HG02981 (cell line): ENCODE measurements at regions not wholly inside any gene's neighbourhood (a gene's known extent, or its start where the extent isn't known, plus 50 kb on each side); places are given as distances from the start of the nearest gene placed in this dataset.
"Not testable (repeated sequence)": the region's sequence is repeated elsewhere in the genome, so short reads cannot be mapped to it uniquely, and the experiment has no call there.

Source experiments
- ATAC-seq: cut with Tn5 transposase; IDR thresholded peaks from one replicate; pipeline ENCODE4 v1.9.1; 2021; ENCODE audit warnings: mild to moderate bottlenecking, moderate library complexity; ENCODE audit not compliant: unreplicated experiment

DNA sequence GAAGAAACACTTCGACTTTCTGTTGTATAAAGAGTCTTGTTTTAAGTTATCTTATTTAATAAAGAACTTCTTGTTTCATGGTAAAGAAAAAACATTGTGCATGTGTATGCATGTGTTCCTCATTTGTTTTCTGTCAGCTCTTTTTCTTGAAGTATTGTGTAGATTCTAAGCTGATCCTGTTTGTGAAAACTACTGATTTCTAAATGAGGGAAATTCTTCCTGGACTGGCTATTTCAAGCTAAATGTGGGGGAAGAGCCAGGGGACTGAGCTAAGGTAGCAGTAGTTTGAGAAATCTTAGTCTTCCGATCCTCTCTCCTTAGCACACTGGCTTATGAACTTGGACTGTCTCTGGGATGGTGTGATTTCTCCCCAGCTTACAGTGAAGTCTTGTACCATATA is 56.4 kb upstream of the RBMS1 start:
- no peak for ATAC-seq

DNA sequence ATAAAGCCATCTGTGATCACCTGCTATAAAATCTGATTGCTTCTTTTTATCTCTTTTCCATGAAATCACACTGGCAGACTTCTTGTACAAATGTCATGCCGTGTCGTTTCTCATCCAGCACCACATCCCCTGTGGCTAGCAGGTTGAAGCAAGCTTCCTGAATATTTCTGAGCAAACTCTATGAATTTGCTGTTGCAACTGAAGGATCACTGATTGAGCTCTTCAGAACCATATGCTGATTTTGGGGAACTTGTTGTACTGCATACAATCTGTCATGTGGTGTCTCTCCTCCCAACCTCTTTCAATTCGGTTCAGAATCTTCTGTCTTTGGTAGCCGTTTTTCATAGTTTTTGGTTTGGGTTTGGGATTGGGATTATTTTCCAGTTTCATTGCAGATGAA is 57.7 kb upstream of the RBMS1 start:
- no peak for ATAC-seq

DNA sequence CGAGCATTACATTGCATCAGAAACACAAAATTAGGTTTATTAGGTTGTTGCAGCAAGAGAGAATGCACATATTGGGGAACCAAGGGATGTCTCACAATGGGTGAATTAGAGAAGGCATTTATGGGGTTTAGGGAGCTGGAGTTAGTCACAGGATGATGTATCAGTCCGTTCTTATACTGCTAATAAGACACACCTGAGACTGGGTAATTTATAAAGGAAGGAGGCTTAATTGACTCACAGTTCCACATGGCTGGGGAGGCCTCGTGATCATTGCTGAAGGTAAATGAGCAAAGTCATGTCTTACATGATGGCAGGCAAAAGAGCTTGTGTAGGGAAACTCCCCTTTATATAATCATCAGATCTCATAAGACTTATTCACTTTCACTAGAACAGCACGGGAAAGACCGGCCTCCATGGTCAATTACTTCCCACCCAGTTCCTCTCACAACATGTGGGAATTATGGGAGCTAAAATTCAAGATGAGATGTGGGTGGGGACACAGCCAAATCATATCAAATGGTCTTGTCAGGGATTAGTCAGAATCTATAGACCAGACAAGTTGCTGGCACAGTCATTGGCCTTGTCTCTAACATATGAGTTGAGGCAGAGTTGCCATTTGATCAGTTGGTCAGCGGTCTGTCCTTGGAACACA is 61.9 kb upstream of the RBMS1 start:
- ATAC-seq, result no peak

DNA sequence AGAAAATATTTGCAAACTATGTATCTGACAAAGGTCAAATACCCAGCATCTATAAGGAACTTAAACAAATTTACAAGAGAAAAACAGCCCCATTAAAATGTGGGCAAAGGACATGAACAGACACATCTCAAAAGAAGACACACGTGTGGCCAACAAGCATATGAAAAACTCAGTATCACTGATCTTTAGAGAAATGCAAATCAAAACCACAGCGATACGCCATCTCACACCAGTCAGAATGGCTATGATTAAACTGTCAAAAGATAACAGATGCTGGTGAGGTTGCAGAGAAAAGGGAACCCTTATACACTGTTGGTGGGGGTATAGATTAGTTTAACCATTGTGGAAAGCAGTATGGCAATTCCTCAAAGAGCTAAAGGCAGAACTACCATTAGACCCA is 64.3 kb upstream of the RBMS1 start:
- no peak for ATAC-seq

DNA sequence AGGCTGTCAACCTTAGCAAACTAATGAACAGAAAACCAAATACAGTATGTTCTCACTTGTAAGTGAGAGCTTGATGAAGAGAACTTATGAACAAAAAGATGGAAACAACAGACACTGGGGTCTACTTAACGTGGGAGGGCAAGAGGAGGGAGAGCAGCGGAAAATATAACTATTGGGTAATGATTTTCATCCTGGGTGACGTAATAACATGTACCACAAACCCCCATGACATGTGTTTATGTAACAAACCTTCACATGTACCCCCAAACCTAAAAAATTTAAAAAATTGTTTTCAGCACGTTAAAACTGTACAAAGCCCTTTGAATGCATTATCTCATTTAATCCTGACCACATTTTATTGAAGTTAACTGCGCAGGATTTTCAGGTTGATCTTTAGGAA is 64.9 kb upstream of the RBMS1 start:
- ATAC-seq, result no peak

DNA sequence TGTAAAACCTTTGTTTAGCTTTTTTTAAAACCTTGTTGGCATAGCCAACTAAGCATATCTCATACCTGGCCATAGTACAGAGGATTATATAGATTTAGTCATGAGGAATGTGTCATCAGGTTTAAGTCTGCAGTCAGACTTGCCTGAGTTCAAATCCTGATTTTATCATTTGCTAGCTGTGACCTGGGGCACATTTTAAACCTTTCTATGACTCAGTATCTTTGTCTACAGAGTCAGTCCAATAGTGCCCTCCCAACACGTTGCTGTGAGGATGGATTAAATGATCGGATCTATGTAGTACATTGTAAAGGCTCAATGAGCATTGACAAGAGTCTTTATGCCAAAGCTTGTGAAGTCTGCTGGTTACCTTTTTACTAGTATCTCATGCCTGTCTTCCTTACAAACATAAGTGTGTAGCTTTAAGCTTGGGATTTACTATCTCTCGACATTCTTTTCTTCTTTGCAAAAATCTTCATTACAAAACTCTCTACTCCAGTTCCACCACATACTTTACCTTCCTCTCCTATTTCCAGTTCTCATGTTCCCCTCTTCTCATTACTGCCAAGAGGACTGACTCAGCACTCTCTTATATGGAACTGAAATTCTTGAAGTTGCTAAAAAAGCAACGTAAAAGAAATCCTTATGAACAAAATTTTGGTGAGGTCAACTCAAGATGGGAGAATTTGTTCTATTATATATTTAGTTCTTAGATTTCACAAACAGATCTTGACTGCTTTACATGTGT is 68.1 kb upstream of the RBMS1 start:
- no peak for ATAC-seq

DNA sequence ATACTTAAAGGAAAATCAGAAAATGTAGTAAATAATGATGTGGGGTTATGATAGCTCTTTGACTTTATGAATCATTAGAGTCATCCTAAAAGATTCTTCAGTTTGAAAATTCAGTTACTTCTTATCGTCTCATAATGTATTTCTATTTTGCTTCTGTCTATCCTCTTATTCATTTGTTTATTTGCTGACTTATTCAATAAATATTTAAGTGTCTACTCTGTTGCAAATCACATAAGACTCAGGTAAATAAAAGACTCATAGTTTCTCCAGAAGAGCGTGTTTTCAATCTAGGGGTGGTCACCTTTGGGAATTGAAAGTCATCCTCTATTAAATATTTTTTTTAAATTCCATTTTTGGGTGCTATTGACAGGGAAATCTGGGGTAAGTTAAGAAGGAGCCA is 69.1 kb upstream of the RBMS1 start:
- no peak for ATAC-seq

DNA sequence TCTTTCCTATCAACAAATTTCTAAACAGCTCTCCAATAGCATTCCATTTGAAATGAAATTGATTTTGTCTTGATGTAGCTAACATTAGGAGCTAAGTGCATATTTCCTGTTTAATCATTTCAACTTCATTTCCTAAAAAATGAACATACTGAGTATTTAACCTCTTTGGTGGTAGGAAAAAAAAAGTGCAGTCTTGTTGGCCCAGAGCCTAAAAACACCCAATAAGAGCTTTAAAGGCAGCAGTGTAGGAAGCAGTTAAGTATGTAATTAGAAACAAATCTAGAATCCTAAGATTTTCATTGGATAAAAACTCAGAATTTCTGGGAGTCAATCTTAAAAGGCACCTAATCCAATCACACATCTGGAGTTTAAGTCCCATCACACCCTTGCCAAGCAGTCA is 71.0 kb upstream of the RBMS1 start:
- ATAC-seq, result no peak

DNA sequence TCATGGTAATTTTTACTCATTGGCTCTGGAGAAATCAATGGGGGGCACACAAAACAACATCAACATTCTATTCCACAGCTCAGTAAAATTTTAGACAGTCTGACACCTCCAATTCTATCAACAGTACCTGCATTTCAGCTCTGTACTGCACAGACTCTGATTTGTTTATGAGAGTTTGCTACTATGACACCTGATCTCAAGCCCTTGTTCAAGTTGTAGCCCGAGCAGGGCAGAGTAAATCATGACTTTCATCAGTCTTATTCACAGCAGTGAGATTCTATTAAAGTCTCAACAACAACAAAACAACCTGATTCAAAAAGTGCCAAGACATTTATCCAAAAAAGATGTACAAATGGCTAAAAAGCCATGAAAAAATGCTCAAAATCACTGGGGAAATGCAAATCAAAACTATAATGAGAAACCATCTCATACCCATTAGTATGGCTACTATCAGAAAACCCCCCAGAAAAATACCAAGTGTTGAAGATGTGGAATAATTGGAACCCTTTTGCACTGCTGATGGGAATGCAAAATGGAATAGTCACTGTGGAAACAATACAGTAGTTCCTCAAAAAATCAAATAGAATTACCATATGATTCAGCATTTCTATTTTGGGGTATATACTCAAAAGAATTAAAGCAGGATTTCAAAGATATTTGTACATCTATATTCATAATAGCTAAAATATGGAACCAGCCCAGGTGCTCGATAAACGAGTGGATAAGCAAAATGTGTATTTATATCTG is 71.7 kb upstream of the RBMS1 start:
- no peak for ATAC-seq

DNA sequence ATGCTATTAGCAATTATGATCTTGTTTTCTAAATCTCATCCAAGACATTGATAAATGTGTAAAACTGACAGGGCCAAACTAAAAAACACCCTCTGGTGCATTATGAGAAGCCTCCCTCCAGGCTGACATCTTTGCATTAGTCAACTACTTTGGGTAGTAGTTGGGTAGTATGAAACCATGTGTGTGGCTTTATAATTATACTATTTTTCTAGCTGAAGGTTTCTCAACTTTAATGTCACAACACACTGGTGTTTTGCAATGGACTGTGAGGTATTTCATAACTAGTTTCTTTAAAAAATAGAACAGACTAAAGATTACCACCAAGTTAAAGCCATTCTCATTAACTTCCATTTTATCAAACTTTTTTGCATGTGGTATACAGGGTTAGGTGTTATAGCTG is 73.1 kb upstream of the RBMS1 start:
- no peak for ATAC-seq

DNA sequence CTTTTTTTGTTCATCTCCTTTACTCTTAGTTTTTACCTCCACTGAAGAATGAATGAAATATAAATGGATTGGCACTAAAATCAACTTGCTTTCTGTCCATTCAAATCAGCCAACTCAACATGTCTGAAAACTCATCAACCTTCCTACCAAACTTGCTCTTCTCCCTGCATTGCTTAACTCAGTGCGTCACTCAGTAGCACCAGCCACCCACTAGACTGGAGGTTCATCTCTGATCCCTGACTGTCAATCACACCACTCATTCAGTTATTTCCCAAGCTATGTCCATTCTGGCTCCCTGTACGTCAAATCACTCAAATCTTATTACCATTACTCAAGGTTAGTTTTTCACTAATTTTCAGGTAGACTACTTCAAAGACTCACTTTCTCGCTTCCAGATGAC is 75.2 kb upstream of the RBMS1 start:
- ATAC-seq, result no peak

DNA sequence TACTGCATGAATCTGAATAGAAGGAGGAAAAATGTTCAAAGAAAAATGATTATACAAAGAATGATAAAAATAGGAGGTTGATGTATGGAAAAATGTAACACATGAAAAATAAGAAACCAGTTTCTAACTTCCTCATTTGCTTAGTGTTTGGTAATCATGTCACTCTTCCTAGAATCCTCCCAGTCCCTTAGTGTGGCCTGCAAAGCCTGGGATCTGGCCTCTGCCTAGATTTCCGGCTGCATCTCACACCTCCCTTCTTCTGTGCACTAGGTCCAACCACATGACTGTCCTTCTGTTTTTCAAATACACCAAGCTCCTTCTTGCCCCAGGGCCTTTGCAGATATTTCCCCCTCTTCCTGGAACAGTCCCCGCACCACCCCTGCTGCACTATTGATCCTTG is 76.8 kb upstream of the RBMS1 start:
- no peak for ATAC-seq

DNA sequence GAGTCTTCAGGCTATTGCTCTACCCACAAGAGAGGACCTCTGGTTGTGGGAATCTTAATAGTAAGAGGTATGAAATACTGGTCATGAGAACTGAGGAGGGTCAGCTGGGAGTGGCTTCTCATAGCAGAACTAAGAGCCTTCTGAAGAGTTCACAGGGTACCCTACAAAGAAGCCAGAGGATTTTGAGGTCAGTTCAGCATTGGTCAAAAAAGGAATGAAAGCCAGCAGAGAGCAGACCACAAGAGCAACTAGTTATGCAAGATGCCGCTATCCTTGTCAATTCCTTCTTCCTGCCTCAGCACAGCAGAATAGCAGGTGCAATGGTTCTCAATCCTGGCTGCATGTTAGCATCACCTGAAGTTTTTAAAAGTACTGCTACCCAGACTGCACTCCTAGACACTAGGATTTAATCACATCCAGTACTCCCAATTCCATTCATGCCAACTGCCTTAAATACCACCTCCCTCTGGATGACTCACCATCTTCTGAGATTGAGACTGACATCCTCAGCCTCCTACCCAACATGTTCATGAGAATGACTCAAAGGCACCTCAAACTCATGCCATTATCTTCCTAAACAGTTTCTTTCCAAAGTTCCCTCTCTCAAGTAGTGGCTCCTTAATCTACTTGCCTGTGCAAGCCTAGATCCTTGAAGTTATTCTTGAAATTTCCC is 81.0 kb upstream of the RBMS1 start:
- no peak for ATAC-seq

DNA sequence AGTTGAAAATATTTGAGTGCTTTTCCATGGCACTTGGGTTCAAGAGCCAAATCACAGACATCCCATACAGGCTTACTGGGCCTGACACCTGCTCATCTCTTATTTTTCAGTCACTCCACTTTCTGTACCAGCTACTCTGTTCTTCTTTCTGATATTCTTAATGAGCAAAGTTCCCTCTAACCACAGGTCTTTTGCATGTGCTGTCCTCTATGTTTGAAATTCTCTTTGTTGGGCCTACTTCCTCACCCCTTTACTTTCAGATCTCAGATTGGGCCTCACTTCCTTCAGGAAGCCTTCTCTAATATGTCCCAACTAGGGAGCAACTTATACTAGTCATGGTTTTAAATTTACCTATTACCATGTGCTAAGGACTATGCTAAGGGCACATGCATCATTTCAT is 81.8 kb upstream of the RBMS1 start:
- peak; percentile 67 for ATAC-seq

DNA sequence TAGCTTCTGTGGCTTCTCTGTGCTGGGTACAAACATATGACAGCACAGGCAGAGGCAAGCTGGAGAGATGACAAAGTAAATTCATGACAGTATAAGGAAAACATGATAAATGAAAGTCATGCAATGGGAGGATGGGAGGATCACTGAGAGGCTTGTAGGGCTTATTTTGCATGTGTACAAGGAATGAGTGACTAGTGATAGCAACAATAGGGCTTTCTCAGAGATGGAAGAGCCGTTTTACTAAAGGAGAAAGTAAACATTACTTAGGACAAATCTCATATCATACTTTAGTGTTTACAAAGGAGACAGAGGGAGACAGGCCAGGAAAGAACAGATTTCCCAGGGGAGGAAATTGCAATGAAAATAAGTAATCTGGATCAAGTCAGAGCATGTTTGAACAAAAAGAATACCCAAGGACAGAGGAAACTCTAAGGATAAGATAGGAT is 82.5 kb upstream of the RBMS1 start:
- no peak for ATAC-seq

DNA sequence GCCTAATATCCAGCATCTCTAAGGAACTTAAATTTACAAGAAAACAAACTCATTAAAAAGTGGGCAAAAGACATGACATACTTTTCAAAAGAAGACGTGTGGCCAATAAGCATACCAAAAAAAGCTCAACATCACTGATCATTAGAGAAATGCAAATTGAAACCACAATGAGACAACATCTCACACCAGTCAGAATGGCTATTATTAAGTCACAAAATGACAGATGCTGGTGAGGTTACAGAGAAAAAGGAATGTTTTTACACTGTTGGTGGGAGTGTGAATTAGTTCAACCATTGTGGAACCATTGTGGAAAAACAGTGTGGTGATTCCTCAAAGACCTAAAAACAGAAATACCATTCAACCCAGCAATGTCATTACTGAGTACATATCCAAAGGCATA is 83.5 kb upstream of the RBMS1 start:
- ATAC-seq, result not testable (repeated sequence)

DNA sequence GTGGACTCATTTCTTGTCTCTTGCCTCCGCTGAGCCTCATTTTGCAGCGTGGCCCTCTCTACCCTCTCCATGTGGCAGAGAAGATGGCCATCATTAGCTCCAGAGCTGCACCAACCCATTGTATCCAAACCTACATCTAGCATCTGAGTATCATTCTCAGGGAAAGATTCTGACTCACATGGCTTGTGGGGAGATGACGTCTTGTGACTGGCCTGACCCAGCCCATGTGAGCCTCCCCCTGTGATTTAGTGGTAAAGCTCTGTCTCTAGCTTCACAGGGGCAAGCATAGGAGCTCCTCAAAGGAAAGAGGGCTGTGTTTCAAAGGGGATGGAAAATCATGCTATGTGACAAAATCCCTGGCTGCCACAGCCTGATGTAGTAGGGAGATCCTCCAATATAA is 87.4 kb upstream of the RBMS1 start:
- no peak for ATAC-seq

DNA sequence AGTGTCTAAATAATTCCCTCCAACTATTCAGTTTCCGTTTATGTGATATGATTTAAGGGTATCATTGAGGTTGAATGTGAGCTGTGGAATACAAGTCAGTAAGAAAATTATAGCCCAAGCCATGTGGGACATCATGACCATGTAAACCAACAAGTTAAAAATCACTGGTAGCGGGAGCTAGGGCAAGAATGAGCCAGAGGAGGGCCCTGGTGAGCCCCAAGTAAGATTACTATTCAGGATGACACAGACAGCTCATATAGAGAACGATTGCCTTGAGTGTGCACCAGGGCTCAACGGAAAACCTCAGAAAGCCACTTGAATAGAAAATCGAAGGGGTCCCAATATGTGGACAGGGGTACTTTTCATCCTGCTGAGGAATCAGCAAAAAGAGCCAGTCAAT is 87.8 kb upstream of the RBMS1 start:
- ATAC-seq, result no peak

DNA sequence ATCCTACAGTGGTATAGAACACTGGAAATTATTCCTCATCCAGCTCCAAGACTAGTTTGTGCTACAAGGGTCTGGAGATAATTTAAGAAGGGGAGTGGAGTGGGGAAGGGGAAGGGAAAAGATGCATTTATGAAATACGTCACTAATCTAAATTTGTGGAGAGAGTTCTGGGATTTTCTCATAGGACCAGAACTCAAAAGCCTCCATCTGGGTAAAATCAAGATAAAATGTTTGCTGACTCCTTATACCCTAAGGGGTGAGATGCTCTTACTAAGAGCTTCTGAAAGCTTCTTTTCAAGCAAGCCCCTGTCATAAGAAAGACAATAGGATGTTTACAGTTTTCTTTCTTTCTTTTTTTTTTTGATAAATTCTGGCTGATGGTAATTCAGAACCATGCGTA is 88.5 kb upstream of the RBMS1 start:
- no peak for ATAC-seq

DNA sequence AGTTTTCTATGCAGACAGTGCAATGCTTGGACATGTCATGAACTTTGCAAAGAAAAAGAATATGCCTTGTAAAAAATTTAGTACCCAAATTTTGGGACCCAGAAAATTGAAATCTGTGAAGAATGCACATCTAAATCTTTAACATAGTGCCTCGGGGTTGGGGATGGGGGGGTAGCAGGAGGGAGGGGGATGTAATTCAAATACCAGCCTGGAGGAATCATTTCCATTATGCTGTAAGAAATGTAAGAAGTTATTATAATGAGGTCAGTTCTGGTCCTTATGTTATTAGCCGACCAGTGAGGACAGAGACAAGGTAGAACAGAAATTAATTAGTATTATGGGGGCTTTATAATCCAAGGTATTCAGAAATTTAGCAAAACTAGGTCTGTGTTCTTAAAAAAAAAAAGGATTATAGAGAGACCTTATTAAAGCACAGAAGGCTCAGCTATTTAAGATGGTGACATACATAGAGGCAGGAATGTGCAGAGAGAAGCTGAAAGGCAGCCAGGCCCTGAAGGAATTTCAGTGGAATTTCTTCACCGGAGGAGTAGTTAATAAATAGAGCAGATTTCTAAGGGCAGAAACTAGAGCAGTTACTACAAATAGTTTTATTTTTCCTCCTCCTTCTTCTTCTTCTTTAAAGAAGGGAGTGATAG is 89.0 kb upstream of the RBMS1 start:
- no peak for ATAC-seq

DNA sequence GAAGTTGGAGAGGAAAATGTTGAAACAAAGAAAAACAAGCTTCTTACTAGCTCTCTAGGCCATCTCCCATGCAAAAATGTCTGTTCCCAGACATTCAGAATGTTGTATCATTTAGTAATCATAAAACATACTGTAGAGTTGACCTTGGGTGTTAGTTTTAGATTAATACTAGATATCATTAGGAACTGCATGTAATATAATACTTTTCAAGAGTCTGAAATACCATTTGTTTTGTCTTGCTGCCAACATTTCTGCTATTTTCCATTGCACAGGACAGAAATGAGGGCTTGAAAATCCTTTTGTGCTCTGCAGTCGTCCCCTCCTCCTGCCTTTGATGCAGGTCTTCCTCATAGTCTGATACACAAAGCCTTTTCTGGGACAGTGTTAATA is 89.5 kb upstream of the RBMS1 start:
- ATAC-seq, result no peak
